ENCODE measurements at regions not wholly inside any gene's neighbourhood (a gene's known extent, or its start where the extent isn't known, plus 50 kb on each side); places are given as distances from the start of the nearest gene placed in this dataset.

DNA sequence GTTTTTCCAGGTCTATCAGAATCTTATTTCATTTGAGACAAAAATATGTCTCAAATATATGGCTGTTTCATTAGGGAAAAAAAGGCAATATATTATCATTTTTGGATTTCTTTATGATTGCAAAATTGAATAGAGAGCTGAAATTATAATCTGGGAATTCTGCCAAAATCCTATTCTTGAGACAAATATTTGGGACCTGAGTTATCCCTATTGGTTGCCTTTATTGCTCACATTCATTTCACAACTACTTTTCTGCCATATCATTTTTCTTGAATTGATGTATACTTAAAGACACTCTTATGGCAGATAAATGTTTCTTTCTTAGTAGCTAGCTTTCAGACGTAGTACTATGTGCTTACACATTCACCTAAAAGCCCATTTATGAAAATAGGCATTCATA lies 241.6 kb upstream of the NOVA1 start:
- Histone ChIP-seq H3K4me1 (ENCODE audit: control insufficient read depth, insufficient read depth, low read length) (no peaks in the 10 kb centered on the region), H3K27ac (ENCODE audit: low read length) (no peak overlapping the region), H3K27me3 (ENCODE audit: control insufficient read depth, insufficient read depth, low read length) (no peaks in the 10 kb centered on the region), H3K9me3 (ENCODE audit: control insufficient read depth, insufficient read depth, low read depth, low read length) (no peaks in the 10 kb centered on the region), H3K4me3 (ENCODE audit: low read depth in 2 of 2, low read length in 2 of 2) (no peak overlapping the region), H3K36me3 (ENCODE audit: control insufficient read depth, insufficient read depth, low read length) (no peaks in the 10 kb centered on the region)
- in situ Hi-C loops (cut with HindIII; ENCODE audit: low pct_unique_long_range_greater_than_20kb, low sequenced_read_pairs) (no loop called here), intact Hi-C loops (cut with micrococcal nuclease; ENCODE audit: unreplicated experiment) (no loop called here)
- TF ChIP-seq, protein P1, sequence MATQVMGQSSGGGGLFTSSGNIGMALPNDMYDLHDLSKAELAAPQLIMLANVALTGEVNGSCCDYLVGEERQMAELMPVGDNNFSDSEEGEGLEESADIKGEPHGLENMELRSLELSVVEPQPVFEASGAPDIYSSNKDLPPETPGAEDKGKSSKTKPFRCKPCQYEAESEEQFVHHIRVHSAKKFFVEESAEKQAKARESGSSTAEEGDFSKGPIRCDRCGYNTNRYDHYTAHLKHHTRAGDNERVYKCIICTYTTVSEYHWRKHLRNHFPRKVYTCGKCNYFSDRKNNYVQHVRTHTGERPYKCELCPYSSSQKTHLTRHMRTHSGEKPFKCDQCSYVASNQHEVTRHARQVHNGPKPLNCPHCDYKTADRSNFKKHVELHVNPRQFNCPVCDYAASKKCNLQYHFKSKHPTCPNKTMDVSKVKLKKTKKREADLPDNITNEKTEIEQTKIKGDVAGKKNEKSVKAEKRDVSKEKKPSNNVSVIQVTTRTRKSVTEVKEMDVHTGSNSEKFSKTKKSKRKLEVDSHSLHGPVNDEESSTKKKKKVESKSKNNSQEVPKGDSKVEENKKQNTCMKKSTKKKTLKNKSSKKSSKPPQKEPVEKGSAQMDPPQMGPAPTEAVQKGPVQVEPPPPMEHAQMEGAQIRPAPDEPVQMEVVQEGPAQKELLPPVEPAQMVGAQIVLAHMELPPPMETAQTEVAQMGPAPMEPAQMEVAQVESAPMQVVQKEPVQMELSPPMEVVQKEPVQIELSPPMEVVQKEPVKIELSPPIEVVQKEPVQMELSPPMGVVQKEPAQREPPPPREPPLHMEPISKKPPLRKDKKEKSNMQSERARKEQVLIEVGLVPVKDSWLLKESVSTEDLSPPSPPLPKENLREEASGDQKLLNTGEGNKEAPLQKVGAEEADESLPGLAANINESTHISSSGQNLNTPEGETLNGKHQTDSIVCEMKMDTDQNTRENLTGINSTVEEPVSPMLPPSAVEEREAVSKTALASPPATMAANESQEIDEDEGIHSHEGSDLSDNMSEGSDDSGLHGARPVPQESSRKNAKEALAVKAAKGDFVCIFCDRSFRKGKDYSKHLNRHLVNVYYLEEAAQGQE (IDR thresholded peaks at IDR 0.05; ENCODE audit: insufficient read depth in 1 of 2, low read depth in 2 of 2, low read length in 1 of 2), result no peak
- TF ChIP-seq SIN3A (IDR thresholded peaks at IDR 0.05; ENCODE audit: borderline replicate concordance, insufficient read depth, low read depth, low read length) (no peak), POLR2AphosphoS5 (IDR thresholded peaks at IDR 0.05; ENCODE audit: low read depth, low read length) (no peak), TCF7L2 (IDR thresholded peaks at IDR 0.05; ENCODE audit: low read depth, low read length) (no peak)
- TF ChIP-seq, protein P2, sequence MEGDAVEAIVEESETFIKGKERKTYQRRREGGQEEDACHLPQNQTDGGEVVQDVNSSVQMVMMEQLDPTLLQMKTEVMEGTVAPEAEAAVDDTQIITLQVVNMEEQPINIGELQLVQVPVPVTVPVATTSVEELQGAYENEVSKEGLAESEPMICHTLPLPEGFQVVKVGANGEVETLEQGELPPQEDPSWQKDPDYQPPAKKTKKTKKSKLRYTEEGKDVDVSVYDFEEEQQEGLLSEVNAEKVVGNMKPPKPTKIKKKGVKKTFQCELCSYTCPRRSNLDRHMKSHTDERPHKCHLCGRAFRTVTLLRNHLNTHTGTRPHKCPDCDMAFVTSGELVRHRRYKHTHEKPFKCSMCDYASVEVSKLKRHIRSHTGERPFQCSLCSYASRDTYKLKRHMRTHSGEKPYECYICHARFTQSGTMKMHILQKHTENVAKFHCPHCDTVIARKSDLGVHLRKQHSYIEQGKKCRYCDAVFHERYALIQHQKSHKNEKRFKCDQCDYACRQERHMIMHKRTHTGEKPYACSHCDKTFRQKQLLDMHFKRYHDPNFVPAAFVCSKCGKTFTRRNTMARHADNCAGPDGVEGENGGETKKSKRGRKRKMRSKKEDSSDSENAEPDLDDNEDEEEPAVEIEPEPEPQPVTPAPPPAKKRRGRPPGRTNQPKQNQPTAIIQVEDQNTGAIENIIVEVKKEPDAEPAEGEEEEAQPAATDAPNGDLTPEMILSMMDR (IDR thresholded peaks at IDR 0.05), result no peak
- no peak for ATAC-seq
- CTCF ChIA-PET, result no interaction called here
- BruUV-seq (replicated peaks), result no TSS peak
- DNase-seq (ENCODE audit: low read depth, low spot score), result no peak
- POLR2A ChIA-PET, result no interaction called here

DNA sequence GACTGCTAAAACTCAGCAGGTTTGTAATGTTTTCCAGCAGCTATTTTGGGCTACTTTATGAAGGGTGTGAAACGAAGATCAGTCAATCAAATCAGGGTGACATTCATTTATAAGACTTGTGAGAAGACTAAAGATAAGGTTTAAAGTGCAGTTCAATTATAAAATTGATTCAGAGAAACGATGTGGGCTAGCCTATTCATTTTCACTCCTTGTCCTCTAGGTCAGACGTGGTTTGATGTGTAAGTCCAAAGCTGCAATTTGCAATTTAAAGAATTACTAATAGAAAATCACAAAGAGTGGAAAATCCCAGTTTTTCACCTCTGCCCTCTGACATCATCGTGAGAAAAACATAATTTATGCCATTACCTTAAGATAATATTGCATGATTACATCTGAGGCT lies 243.5 kb upstream of the NOVA1 start:
- Histone ChIP-seq H3K27ac (ENCODE audit: low read length) (no peak overlapping the region), H3K9me3 (ENCODE audit: control insufficient read depth, insufficient read depth, low read depth, low read length) (no peaks in the 10 kb centered on the region), H3K4me1 (ENCODE audit: control insufficient read depth, insufficient read depth, low read length) (no peaks in the 10 kb centered on the region), H3K36me3 (ENCODE audit: control insufficient read depth, insufficient read depth, low read length) (no peaks in the 10 kb centered on the region), H3K4me3 (ENCODE audit: low read depth in 2 of 2, low read length in 2 of 2) (no peak overlapping the region), H3K27me3 (ENCODE audit: control insufficient read depth, insufficient read depth, low read length) (no peaks in the 10 kb centered on the region)
- TF ChIP-seq, protein P1 (IDR thresholded peaks at IDR 0.05; ENCODE audit: insufficient read depth in 1 of 2, low read depth in 2 of 2, low read length in 1 of 2), result no peak
- TF ChIP-seq POLR2AphosphoS5 (IDR thresholded peaks at IDR 0.05; ENCODE audit: low read depth, low read length) (no peak), SIN3A (IDR thresholded peaks at IDR 0.05; ENCODE audit: borderline replicate concordance, insufficient read depth, low read depth, low read length) (no peak), TCF7L2 (IDR thresholded peaks at IDR 0.05; ENCODE audit: low read depth, low read length) (no peak)
- TF ChIP-seq, protein P2 (IDR thresholded peaks at IDR 0.05), result no peak
- in situ Hi-C loops (cut with HindIII; ENCODE audit: low pct_unique_long_range_greater_than_20kb, low sequenced_read_pairs) (no loop called here), intact Hi-C loops (cut with micrococcal nuclease; ENCODE audit: unreplicated experiment) (no loop called here)
- DNase-seq (ENCODE audit: low read depth, low spot score) (no peak), ATAC-seq (no peak)
- CTCF ChIA-PET, result no interaction called here
- no TSS peak for BruUV-seq (replicated peaks)
- POLR2A ChIA-PET, result no interaction called here
